ENCODE measurements at regions not wholly inside any gene's neighbourhood (a gene's known extent, or its start where the extent isn't known, plus 50 kb on each side); places are given as distances from the start of the nearest gene placed in this dataset.

DNA sequence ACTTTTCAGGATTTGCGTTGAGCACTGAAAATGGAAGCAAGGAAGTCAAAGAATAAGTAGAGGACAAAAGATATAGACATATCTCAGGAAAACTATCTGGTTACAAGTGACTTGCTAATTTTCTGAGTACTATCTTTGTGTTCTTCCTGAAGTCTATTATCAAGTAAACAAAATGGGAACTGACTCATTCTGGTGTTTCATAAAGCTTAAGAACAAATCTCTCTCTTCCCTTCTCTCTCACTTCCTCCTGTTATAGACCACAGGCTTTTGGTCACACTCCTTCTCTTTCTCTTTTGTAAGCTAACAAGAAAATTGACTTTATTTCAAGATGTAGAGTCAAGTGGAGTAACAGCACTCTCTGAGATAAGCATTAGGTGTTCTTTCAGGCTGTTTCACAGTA lies 406.6 kb upstream of the SYT1 start:
- H3K9me3 ChIP-seq, result no peaks in the 10 kb centered on the region
- DNase-seq, result no peak
- TF ChIP-seq, protein P1, sequence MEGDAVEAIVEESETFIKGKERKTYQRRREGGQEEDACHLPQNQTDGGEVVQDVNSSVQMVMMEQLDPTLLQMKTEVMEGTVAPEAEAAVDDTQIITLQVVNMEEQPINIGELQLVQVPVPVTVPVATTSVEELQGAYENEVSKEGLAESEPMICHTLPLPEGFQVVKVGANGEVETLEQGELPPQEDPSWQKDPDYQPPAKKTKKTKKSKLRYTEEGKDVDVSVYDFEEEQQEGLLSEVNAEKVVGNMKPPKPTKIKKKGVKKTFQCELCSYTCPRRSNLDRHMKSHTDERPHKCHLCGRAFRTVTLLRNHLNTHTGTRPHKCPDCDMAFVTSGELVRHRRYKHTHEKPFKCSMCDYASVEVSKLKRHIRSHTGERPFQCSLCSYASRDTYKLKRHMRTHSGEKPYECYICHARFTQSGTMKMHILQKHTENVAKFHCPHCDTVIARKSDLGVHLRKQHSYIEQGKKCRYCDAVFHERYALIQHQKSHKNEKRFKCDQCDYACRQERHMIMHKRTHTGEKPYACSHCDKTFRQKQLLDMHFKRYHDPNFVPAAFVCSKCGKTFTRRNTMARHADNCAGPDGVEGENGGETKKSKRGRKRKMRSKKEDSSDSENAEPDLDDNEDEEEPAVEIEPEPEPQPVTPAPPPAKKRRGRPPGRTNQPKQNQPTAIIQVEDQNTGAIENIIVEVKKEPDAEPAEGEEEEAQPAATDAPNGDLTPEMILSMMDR (IDR thresholded peaks at IDR 0.05), result no peak
- TF ChIP-seq POLR2AphosphoS5 (IDR thresholded peaks at IDR 0.05) (no peak), EP300 (IDR thresholded peaks at IDR 0.05) (no peak), POLR2A (IDR thresholded peaks at IDR 0.05) (no peak)
- no peaks in the 10 kb centered on the region for H3K36me3 ChIP-seq
- intact Hi-C loops (cut with DNase I), result no loop called here
- 88 to 92% methylated on average over 1 of the region's 1 CpG for WGBS, 2 donors
- H3K4me1 ChIP-seq, result no peaks in the 10 kb centered on the region
- no peak overlapping the region for H3K27ac ChIP-seq
- H3K4me3 ChIP-seq, result no peak overlapping the region
- no peaks in the 10 kb centered on the region for H3K27me3 ChIP-seq

GRCh38 chr12:78470354-78471195 lies 394.0 kb upstream of the SYT1 start:
- Histone ChIP-seq H3K36me3 (no peaks in the 10 kb centered on the region), H3K4me3 (no peak overlapping the region), H3K27ac (no peak overlapping the region), H3K9me3 (no peaks in the 10 kb centered on the region), H3K4me1 (no peaks in the 10 kb centered on the region), H3K27me3 (no peaks in the 10 kb centered on the region)
- TF ChIP-seq POLR2A (IDR thresholded peaks at IDR 0.05) (no peak), POLR2AphosphoS5 (IDR thresholded peaks at IDR 0.05) (no peak), EP300 (IDR thresholded peaks at IDR 0.05) (no peak)
- TF ChIP-seq, protein P1 (IDR thresholded peaks at IDR 0.05), result no peak
- intact Hi-C loops (cut with DNase I), result no loop called here
- 84 to 87% methylated on average over 3 of the region's 3 CpGs for WGBS, 2 donors
- DNase-seq, result no peak

- 57 to 68% methylated on average over 2 of the region's 2 CpGs for WGBS, 2 donors
- no peak for DNase-seq
- Histone ChIP-seq H3K27ac (no peak overlapping the region), H3K36me3 (no peaks in the 10 kb centered on the region), H3K4me3 (no peak overlapping the region), H3K27me3 (no peaks in the 10 kb centered on the region), H3K9me3 (no peaks in the 10 kb centered on the region), H3K4me1 (no peaks in the 10 kb centered on the region)
- TF ChIP-seq POLR2AphosphoS5 (IDR thresholded peaks at IDR 0.05), result no peak
- TF ChIP-seq, protein P1 (IDR thresholded peaks at IDR 0.05), result no peak
- TF ChIP-seq EP300 (IDR thresholded peaks at IDR 0.05), result no peak
- TF ChIP-seq POLR2A (IDR thresholded peaks at IDR 0.05), result no peak
- intact Hi-C loops (cut with DNase I), result no loop called here
Observed at GRCh38 chr12:78473136-78473535, 391.4 kb upstream of the SYT1 start.

GRCh38 chr12:78473561-78473960 lies 391.0 kb upstream of the SYT1 start:
- Histone ChIP-seq H3K4me1 (no peaks in the 10 kb centered on the region), H3K27me3 (no peaks in the 10 kb centered on the region), H3K36me3 (no peaks in the 10 kb centered on the region), H3K9me3 (no peaks in the 10 kb centered on the region), H3K4me3 (no peak overlapping the region), H3K27ac (no peak overlapping the region)
- no peak for DNase-seq
- no peak for TF ChIP-seq POLR2AphosphoS5 (IDR thresholded peaks at IDR 0.05)
- no peak for TF ChIP-seq POLR2A (IDR thresholded peaks at IDR 0.05)
- TF ChIP-seq, protein P1 (IDR thresholded peaks at IDR 0.05), result no peak
- TF ChIP-seq EP300 (IDR thresholded peaks at IDR 0.05), result no peak
- WGBS, 2 donors, result 87 to 94% methylated on average over 4 of the region's 4 CpGs
- intact Hi-C loops (cut with DNase I), result no loop called here
